Activated CD8-positive, alpha-beta memory T cell treated with anti-CD3 and anti-CD28 coated beads for 4 hours (primary cell): ENCODE measurements at regions not wholly inside any gene's neighbourhood (a gene's known extent, or its start where the extent isn't known, plus 50 kb on each side); places are given as distances from the start of the nearest gene placed in this dataset.

Experiments
- DNase-seq, 2 donors: peaks; one replicate each; pipeline ENCODE4 v3.0.0-alpha.2; 2020; ENCODE audit warnings: low read depth in 2 of 2

DNA sequence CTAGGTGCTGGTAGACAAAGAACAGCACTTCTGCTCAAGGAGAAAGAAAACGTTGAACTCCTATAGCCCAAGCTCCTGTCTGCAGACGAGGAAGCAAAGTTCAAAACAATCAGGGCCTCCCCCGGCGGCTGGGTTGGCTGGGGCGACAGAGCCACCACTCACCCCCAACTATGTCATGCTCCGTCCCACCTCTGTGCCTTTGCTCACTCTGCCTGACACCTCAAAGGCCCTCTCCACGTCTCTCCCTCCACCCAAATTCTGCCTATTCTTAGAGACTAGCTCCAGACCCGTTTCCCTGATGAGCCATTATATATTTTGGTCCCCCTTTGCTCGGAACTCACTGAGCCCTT is 304.3 kb downstream of the TLE3 start:
- no peak for DNase-seq

DNA sequence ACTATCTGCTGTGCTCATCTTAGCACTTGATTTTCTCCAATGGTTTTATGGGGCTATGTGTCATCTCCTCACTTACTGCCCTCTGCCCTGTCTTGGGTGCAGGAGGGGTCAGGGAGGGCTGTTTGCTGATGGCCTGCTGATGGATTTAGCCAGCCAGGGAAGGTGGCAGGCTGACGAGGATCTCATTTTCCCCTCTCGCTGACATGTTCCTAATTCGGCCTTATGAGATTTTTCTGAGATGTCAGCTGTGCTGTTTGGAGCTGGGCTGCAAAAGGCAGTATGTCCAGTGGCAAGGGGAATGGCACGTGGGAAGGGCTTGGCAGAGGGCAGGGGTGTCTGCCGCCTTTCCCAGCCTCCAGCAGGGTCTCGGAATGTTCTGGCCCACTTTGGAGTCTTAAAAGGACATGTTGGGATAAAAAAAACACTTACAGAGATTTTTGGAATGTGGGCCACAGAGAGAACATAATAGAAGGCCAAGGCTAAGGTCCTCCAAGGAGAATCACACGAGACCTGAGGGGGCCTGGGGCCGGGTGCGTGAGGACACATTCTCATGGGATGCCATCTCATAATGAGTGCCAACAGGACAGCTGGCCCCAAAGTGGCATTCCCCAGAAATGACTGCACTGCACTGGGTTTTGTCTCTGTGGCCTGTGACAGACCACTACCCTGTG is 303.8 kb downstream of the TLE3 start:
- no peak for DNase-seq

DNA sequence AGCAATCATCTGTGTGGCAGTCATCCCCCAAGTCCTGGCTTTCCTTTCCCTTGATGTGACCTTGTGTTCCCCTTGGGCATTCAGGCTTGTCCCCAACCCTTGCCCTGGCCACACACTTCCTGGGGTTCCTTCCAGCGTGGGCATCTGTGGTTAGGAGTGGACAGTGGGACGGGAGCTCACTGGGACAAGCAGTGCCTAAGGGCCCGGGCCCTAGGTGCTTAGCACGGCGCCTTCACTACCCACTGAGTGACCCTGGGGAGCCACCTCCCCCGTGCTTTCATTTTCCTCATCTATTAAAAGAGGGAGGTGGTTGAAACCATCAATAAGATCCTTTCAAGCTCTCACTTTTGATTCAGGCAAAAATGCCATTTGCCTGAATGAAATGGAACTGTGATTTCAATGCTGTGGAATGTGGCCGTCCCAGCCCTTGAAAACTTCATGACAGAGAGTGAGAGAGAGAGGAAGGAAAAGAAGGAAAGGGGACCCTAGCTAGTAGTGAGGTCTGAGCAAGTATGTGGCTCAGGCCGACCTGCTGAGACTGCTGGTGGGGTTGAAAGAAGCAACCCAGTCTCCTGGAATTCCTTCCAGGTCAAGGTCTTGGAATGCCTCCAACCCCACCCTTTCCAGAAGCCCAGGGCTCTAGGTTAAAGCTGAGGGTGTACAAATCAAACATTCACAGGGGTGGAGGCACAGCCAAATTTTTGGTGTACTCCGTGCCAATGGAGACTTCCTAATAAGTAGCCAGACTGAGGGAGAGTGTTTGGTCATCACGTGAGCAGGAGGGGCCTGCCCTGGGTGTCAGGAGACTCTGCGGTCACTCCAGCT is 302.9 kb downstream of the TLE3 start:
- no peak for DNase-seq

DNA sequence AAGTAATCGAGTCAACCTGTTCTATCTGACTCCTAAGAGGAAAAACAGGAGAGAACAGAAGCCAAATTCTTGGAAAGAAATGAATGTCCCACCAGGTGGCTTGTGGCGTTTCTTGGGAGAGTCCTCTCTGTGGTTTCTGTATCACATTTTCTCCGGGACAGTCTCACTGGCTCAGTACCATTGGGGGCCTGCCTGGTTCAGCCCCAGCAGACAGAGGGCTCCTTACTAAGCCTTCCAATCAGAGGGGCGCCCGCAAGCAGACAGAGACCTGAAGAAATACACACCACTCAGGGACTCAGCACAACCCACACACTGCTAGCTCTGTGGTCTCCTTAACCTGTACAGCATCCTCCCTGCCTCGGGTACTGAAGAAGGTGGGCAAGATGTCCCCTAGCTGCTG is 302.1 kb downstream of the TLE3 start:
- no peak for DNase-seq

DNA sequence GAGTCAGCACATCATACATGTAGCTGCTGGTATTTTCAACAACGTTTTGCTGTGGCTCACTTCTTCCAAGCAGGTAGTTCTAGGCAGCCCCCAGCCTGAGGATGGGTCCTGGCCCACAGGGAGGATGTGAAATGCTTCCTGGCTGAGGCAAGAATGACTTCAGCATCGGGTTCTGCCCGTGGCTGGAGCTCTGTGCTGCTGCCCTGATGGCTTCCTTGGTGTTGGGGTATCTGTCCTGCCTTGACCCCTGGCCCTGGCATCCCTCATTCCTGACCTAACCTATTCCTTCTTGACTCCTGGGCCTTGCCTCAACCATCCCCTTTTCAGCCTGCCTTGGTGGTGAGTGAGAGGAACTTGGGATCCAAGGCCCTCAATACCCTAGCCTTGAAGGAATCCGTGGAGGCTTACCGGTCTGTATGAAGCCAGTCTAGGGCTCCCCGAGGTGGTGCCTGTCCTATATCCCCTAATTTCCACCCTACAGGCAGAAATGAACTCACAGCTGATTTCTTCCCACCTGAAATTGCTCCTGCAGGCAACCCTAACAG is 300.6 kb downstream of the TLE3 start:
- no peak for DNase-seq

DNA sequence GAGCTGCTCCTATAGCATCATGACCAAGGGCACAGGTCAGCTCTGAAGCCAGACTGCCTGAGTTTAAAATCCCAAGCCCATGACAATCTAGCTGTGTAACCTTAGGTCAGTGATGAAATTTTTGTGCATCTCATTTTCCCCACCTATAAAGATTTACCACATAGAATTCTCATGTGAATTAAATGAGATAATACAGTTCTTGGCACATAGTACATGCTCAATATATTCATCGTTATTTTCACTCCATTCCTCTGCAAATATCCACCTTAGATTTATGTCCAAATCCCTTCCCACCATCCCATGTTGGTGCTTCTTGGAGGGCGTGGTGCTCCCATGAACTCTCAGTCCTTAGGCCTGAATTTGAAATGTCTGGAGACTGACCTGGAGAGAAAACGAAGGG is 300.1 kb downstream of the TLE3 start:
- DNase-seq: no peak

DNA sequence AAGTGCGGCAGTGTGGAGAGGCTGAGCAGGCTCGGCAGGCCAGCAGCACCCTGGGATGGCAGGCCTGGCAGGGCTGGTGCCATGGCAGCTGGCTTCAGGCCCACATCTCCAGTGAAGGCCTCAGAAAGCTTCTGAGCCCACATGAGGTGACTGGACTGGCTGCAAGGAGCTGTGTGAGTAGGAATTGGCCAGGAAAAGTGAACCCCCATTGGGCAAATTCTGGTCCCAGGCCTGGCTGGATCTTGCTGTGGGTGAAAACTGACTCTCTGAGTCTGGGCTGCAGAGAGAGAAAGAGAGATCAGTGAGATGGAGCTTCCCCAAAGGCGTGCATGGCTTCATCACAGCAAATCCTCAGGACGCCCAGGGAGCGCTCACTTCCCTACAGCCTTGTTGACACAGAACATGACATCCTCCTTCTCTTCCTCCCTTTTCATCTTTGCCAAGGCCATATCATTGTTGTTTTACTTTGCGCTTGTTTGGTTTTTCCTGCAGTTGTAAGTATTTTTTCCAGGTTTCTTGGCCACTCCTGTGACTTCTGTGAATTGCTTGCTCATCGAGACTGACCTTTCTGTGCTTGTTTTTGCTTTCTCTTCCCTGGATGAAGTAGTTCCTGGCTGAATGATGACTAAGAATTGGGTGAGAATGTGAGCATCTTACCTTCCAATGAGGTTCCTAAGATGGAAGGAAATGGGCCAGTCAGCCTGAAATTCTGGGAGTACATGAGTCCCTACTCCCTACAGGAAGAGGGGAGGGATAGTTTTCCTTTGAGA is 299.1 kb downstream of the TLE3 start:
- no peak for DNase-seq

DNA sequence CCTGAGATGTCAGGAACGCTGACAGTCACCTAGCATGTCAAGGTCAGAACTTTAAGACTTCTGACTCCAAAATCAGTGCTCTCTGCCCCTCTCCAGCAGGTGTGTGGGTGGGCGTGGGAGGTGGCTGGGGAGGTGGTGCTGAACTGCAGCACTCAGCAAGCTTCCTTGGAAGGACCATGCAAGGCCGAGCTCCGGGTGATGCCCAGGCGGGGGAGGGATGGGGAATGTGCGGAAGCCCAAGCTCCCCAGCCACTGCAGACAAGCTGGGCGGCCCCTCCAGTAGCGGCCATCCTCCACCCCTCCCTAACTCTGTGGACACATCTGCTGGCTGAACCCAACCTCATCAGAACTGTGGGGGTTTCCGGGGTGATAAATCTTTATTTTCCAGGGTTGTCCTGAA is 296.6 kb downstream of the TLE3 start:
- no peak for DNase-seq

DNA sequence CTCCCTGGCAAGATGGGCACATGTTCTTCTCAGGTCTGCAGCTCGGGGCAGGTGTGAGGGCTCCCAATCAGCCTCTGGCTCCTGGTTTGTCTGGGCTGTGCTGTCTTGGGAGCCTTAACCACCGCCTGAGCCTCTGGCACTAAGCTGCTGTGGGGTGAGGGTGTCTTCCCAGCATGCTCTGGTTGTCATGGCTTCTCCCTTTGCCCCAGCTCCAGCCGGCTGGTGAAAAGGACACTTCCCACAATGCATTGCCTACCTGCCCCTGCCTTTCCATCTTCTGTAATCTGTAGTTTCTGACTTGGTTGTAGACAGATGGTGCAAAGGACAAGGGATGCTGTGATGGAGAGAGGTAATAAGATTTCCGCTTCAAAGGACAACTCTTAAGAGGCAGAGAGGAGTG is 295.3 kb downstream of the TLE3 start:
- DNase-seq: no peak

DNA sequence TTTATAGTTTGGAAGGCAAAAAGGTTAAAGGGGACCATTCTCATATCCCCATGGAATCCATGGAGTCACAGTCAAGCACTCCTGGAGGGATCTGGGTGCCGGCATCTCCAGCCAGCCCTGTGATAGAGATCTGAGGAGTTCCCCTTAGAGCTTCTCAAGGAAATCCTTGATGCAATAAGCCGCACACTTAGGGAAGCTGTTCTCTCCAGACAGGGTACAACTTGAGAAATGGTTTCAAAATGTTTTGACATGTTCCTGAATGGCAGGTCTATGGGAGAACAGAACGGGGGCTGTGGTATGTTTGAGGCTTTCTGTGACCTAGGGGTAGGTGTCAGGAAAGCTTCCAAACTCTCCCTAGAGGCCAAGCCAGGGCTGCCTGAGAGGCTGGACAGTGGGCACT is 292.9 kb downstream of the TLE3 start:
- DNase-seq: no peak

DNA sequence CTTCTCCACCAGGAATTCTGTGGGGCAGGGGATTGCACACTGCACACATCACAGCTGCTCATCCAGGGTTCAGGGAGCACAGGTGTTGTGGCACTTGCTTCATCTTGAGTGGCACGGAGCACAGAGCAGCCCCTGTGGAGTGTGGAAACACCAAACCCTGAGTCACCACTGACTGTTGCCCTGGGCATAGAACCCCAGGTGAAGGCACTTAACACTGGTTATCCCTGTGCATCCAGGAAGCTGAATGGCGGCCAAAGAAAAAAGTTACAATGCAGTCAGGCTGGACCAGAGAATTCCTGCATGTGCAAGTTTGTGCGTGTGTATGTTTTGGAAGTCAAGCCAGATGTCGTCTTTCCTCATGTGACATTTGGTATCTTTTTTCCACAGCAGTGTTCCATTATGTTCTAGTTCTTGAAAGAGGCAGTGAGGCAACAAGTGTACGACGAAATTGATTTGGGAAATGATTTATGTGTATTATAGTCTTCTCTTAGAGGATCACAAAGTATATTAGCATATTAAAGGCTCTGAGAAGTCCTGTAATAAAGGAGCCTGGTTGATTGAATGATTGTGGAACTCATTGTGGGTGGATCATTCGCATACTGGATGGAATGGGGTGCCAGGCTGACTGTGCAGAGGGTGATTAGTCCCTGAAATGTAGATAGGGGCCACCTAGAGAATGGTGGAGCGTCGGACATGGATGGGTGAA is 292.3 kb downstream of the TLE3 start:
- no peak for DNase-seq

DNA sequence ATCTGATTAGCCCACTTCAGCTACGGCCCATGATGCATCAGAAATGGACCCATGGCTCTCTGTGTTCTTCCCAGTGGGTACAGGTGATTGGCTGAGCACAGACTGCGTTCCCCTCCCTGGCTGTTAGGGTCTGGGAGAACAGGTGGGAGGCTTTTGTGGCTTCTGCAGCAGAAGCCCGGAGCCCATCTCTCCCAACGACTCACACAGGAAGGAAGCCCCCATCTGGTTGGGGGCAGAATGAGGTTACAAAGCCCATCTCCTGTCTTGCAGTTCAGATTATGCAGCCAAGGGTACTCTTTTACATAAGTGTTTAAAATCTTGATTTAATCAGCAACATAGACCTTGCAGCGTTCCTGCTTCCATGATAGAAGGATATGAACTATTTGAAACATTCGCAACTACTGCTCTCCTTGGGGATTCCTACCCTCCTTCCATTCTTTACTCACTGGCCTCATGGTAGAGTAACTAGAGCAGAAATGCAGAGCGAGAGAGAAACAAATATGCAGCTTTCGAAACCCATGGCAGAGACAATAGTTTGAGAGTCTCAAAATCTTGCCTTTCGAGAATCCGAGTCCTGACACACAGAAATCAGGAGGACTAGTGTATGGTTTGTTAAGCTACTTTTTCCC is 291.3 kb downstream of the TLE3 start:
- DNase-seq: no peak

DNA sequence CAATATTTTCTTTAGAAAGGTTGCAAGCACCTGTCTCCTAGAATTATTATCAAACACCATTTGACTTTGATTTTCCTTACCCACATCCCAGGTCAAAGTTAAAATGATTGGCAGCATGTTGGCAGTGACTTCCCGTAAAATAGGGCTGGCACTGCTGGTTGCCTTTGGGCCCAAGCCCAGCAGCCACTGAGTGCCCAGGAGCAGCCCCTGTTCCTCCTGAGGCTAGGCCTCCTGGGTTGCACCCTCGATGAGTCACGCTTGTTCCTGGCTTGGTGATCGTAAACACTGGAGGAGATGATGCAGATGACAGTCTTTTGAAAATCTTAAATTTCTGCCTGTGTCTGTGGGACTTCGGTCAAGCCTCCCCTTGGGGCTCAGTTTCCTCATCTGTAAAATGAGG is 290.0 kb downstream of the TLE3 start:
- no peak for DNase-seq

DNA sequence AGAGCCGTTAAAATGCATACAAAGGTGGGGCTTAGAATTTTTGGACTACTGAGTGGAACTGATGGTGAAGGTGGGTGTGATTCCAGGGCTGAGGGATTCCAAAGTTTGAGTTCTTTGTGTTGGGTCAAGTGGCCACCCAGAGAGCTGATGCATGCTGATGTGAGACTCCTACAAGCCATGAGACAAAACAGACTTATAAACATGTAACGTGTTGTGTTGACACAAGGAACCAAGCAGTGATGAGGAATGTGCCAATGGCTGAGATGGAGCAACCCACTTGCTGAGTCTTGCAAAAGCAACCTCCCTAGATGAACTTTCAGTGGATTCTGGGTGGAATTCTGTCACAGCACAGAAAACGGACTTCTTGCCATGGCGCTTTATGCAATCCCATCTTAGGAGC is 289.0 kb downstream of the TLE3 start:
- DNase-seq: no peak

DNA sequence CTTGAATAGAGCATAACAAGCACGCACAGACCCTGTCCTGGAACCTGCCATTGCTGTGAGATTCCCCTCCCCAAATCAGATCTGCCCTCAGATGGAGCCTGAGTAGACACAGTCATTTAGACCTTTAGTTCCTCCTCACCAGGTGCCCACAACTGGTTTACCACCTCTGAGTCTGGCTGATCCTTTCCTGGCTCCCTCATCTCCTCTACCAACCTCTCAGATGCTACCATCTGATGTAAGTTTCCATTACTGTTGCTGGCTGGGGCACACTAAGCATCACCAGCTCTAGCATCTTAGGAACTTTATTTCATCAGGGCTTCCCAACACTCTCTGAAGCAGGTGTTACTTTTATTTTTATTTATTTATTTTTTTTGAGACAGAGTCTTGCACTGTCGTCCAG is 288.3 kb downstream of the TLE3 start:
- DNase-seq: no peak

DNA sequence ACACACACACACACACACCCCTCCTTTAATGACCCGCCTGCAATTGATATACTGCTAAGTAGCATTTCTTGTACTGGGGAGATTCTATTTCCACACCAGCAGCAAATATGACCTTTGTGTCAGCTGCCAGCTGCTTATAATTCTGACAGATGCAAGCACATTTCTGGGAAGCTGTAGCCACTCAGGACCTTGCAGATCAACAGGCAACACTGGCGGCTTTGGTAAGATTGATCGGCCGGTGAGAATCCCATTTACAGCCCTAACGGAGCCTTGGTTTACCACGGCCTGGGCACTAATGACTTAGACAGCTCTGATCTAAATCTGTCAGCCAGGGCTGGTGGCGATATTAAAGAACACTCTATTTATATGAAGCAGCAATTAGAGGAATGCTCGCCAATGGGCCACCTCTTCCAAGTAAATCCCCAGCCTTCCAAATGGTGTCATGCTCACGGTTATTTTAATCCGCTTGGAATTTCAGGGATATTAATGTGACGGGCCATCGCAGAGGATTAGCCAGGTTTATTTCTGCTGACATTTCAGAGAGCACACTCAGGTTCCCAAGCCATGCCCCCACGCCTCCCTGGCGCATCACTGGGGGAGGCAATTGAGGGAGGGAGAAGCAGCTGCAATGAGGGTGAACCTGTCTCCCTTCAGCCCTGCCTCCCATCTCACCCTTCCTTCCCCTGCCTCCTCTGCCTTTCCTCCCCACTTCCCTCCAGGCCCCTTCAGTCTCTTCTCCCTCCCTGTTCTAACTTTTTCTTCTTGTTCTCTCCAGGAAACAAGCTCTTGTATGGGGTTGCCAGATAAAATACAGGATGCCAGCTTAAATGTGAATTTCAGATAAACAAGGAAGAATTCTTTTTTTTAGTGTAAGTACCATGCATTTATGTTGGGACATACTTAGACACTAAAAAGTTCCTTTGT is 287.0 kb downstream of the TLE3 start:
- no peak for DNase-seq

DNA sequence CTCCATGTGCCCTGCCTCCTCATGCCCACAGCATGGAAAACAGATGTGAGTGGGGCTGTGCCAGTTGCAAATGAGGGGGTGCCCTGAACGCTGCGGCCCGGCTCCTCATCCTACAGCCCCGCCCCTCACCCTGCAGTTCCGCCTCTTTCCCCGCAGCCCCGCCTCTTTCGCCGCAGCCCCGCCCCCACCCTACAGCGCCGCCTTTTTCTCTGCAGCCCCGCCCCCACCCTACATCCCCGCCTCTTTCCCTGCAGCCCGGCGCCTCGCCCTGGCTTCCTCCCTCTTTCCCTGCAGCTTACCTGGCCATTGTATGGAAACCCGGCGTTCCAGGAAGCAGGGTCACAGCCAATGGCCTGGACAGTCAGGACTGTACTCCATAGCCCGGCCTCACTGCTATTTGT is 284.9 kb downstream of the TLE3 start:
- DNase-seq: no peak

DNA sequence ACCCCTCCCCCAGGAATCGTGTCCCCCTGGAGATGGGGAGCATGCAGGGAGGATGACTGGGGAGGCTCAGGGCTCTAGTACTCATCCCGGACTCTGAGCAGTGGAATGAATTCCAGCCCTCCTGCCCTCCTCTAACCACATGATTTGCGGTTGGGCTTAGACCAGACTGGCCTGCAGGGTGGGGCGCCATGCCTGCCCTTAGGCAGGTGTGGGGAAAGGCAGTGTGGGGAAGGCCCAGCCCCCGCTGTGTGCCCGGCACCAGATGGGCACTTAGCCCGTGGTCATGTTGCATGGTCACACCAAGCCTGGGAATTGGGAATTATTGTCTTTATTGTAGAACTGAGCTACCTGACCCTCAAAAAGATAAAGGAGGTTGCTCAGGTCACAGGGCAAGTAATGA is 283.8 kb downstream of the TLE3 start:
- DNase-seq: no peak

DNA sequence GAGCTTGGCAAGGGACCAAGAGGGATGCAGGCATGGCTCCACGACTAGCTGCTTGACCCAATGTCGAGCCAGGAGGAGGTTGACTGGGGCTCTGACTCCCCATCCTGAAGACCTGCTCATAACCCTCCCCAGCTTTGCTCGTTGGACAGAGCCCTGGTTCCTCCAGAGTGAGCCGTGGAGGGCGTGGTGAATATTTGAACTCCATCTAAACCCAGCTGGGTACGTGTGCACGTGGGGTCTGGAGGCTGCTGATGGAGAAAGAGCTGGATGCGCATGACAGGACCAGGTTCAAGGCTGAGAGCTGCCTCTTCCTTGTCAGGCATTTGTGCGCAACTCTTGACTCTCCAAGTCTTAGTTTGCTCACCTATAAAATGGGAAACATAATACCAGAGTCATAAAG is 282.8 kb downstream of the TLE3 start:
- no peak for DNase-seq

DNA sequence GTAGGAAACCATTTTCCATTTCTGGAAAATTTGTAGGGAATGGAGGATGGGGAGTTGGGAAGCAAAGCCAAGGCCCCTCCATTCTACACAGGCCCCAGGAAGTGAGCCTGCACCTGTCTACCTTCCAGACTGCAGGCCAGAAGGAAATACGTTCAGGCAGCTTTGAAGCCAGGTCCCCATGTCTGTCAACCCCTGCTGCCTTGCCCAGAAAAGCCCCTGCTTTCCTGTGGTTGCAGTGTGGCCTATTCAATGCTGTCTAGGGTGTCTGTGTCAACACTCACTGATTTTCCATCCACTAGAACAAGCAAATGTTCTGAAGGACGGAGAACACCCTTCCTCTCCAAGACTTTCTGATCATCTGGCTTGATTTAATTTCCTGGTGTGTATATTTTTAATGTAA is 281.9 kb downstream of the TLE3 start:
- DNase-seq: no peak
